ENCODE measurements at regions not wholly inside any gene's neighbourhood (a gene's known extent, or its start where the extent isn't known, plus 50 kb on each side); places are given as distances from the start of the nearest gene placed in this dataset.

- Histone ChIP-seq H3K9me3 (ENCODE audit: low read length) (no peaks in the 10 kb centered on the region), H3K4me3 (ENCODE audit: low read length) (no peak overlapping the region), H3K4me1 (ENCODE audit: insufficient read depth, low read length) (peaks cover 21% of the 10 kb centered on the region), H3K36me3 (ENCODE audit: insufficient read depth, low read length) (no peaks in the 10 kb centered on the region), H3K27me3 (ENCODE audit: insufficient read depth, low read length) (no peaks in the 10 kb centered on the region), H2AFZ (ENCODE audit: low read depth, low read length) (peak overlapping the region; percentile 10)
These were observed 64.8 kb upstream of the DARS1 start for GRCh38 chr2:136049991-136050920.

- Histone ChIP-seq H3K27me3 (ENCODE audit: insufficient read depth, low read length) (no peaks in the 10 kb centered on the region), H3K9me3 (ENCODE audit: low read length) (no peaks in the 10 kb centered on the region), H3K4me1 (ENCODE audit: insufficient read depth, low read length) (peaks cover 21% of the 10 kb centered on the region), H2AFZ (ENCODE audit: low read depth, low read length) (peak overlapping the region; percentile 10), H3K36me3 (ENCODE audit: insufficient read depth, low read length) (no peaks in the 10 kb centered on the region), H3K4me3 (ENCODE audit: low read length) (no peak overlapping the region)
These were observed 63.8 kb upstream of the DARS1 start for GRCh38 chr2:136049011-136049742.

- H2AFZ ChIP-seq (ENCODE audit: low read depth, low read length), result peak overlapping the region; percentile 21
- no peaks in the 10 kb centered on the region for H3K27me3 ChIP-seq (ENCODE audit: insufficient read depth, low read length)
- no peaks in the 10 kb centered on the region for H3K9me3 ChIP-seq (ENCODE audit: low read length)
- H3K4me1 ChIP-seq (ENCODE audit: insufficient read depth, low read length), result peaks cover 21% of the 10 kb centered on the region
- H3K36me3 ChIP-seq (ENCODE audit: insufficient read depth, low read length), result no peaks in the 10 kb centered on the region
- no peak overlapping the region for H3K4me3 ChIP-seq (ENCODE audit: low read length)
These were observed 60.6 kb upstream of the DARS1 start for GRCh38 chr2:136045835-136046570.

GRCh38 chr2:136045344-136045743 lies 59.9 kb upstream of the DARS1 start:
- Histone ChIP-seq H3K36me3 (ENCODE audit: insufficient read depth, low read length) (no peaks in the 10 kb centered on the region), H3K4me3 (ENCODE audit: low read length) (no peak overlapping the region), H3K9me3 (ENCODE audit: low read length) (no peaks in the 10 kb centered on the region), H3K27me3 (ENCODE audit: insufficient read depth, low read length) (no peaks in the 10 kb centered on the region), H3K4me1 (ENCODE audit: insufficient read depth, low read length) (peaks cover 21% of the 10 kb centered on the region), H2AFZ (ENCODE audit: low read depth, low read length) (peak overlapping the region; percentile 21)
